H1 (cell line): ENCODE measurements at regions not wholly inside any gene's neighbourhood (a gene's known extent, or its start where the extent isn't known, plus 50 kb on each side); places are given as distances from the start of the nearest gene placed in this dataset.

Experiments
- CTCF ChIA-PET: fragments of 300-600 bp; sonication (Branson Sonifier 250); formaldehyde crosslinking; loops from one replicate; lab custom pipeline; 2021; ENCODE audit not compliant: partially characterized antibody; lab: Charles Lee
- POLR2A ChIA-PET: fragments of 300-600 bp; sonication (Branson Sonifier 250); formaldehyde crosslinking; loops from one replicate; lab custom pipeline; 2021; ENCODE audit warnings: inconsistent platforms; ENCODE audit not compliant: partially characterized antibody; lab: Charles Lee
- DNase-seq, 2 experiments: peaks; one replicate each; pipeline versions ENCODE4 v3.0.0 to v3.0.0-alpha.2; 2010 to 2022; ENCODE audit warnings: low spot score in 2 of 2, low read depth in 1 of 2, mixed read lengths in 1 of 2
- FAIRE-seq: peaks from 2 replicates; lab custom pipeline; 2011; peaks lifted over from hg19 to GRCh38; lab: Jason Lieb, UNC
- H2AFZ ChIP-seq: 2 replicates; pipeline ENCODE4 v1.8.1; 2012; ENCODE audit warnings: low read length, inconsistent platforms
- H2AK5ac ChIP-seq: 2 replicates; pipeline ENCODE4 v1.6.1; 2013; ENCODE audit warnings: low read depth, low read length
- H2BK120ac ChIP-seq: replicated peaks from 2 replicates; pipeline ENCODE3; 2013; ENCODE audit warnings: low read depth, low read length, inconsistent platforms
- H2BK12ac ChIP-seq: 2 replicates; pipeline ENCODE4 v1.6.1; 2013; ENCODE audit warnings: low read depth, low read length
- H2BK15ac ChIP-seq: 2 replicates; pipeline ENCODE4 v1.6.1; 2013; ENCODE audit warnings: low read length
- H2BK20ac ChIP-seq: 2 replicates; pipeline ENCODE4 v1.6.1; 2013; ENCODE audit warnings: low read length
- H2BK5ac ChIP-seq: 2 replicates; pipeline ENCODE4 v1.6.1; 2013; ENCODE audit warnings: low read depth, low read length
- H3K14ac ChIP-seq: 2 replicates; pipeline ENCODE4 v1.6.1; 2013; ENCODE audit warnings: inconsistent platforms; ENCODE audit not compliant: insufficient read length
- H3K18ac ChIP-seq: 2 replicates; pipeline ENCODE4 v1.6.1; 2013; ENCODE audit warnings: low read length; ENCODE audit errors: extremely low read depth
- H3K23ac ChIP-seq: 2 replicates; pipeline ENCODE4 v1.6.1; 2013; ENCODE audit warnings: inconsistent platforms; ENCODE audit not compliant: insufficient read length
- H3K23me2 ChIP-seq: 2 replicates; pipeline ENCODE4 v1.6.1; 2013; ENCODE audit warnings: low read depth, low read length
- H3K27ac ChIP-seq: 2 replicates; pipeline ENCODE4 v1.6.1; 2011; ENCODE audit warnings: low read depth, low read length, inconsistent platforms
- H3K27me3 ChIP-seq, 4 experiments: replicated peaks in 1 of 4; 1 replicate in 1 of 4; 2 replicates in 3 of 4; pipeline versions ENCODE4 v1.6.1 to v1.8.1; 2011 to 2013; ENCODE audit warnings: low read length in 3 of 4, mild to moderate bottlenecking in 3 of 4, inconsistent platforms in 2 of 4, mixed read lengths in 2 of 4, moderate library complexity in 1 of 4; ENCODE audit not compliant: control insufficient read depth in 3 of 4, insufficient read depth in 3 of 4; ENCODE audit errors: extremely low read depth in 1 of 4
- H3K36me3 ChIP-seq, 4 experiments: 2 replicates each; pipeline versions ENCODE4 v1.6.1 to v1.8.1; 2011 to 2013; ENCODE audit warnings: mild to moderate bottlenecking in 4 of 4, low read length in 3 of 4, moderate library complexity in 2 of 4, control low read depth in 1 of 4, inconsistent platforms in 1 of 4; ENCODE audit not compliant: insufficient read depth in 4 of 4, control insufficient read depth in 2 of 4
- H3K4ac ChIP-seq: replicated peaks from 2 replicates; pipeline ENCODE3; 2013; ENCODE audit warnings: low read length, low read depth, mixed read lengths, inconsistent platforms; ENCODE audit not compliant: insufficient read length
- H3K4me1 ChIP-seq, 4 experiments: replicated peaks in 1 of 4; 1 replicate in 1 of 4; 2 replicates in 3 of 4; pipeline versions ENCODE4 v1.6.1 to v1.8.1; 2011 to 2013; ENCODE audit warnings: low read length in 3 of 4, inconsistent platforms in 2 of 4, mixed read lengths in 1 of 4; ENCODE audit not compliant: insufficient read depth in 4 of 4, control insufficient read depth in 3 of 4
- H3K4me2 ChIP-seq, 2 experiments: 2 replicates each; pipeline versions ENCODE4 v1.6.1 to v1.8.1; 2011 to 2013; ENCODE audit warnings: low read depth in 2 of 2, low read length in 2 of 2, control low read depth in 1 of 2, inconsistent platforms in 1 of 2, mild to moderate bottlenecking in 1 of 2; ENCODE audit not compliant: insufficient read depth in 1 of 2
- H3K4me3 ChIP-seq, 4 experiments: fragments of 200-600, 300-600 bp in 1 of 4; sonication (generic), shearing (Covaris generic), sonication (Bioruptor Twin) in 1 of 4; 2 replicates each; pipeline versions ENCODE4 v1.5.1 to v1.8.1; 2011 to 2016; ENCODE audit warnings: low read length in 4 of 4, low read depth in 3 of 4, control low read depth in 2 of 4, inconsistent platforms in 2 of 4, mild to moderate bottlenecking in 2 of 4, mixed read lengths in 1 of 4, moderate library complexity in 1 of 4; ENCODE audit not compliant: insufficient read depth in 2 of 4; ENCODE audit errors: extremely low read depth in 1 of 4
- H3K56ac ChIP-seq: replicated peaks from 2 replicates; pipeline ENCODE3; 2013; ENCODE audit warnings: low read depth, mild to moderate bottlenecking, mixed read lengths, low read length, inconsistent platforms; ENCODE audit not compliant: insufficient read length
- H3K79me1 ChIP-seq: 2 replicates; pipeline ENCODE4 v1.6.1; 2013; ENCODE audit warnings: low read depth, low read length, control low read depth
- H3K79me2 ChIP-seq, 2 experiments: 2 replicates each; pipeline versions ENCODE4 v1.6.1 to v1.8.1; 2012 to 2013; ENCODE audit warnings: low read length in 2 of 2, mild to moderate bottlenecking in 2 of 2, inconsistent platforms in 1 of 2; ENCODE audit not compliant: insufficient read depth in 2 of 2, control insufficient read depth in 1 of 2
- H3K9ac ChIP-seq, 4 experiments: replicated peaks in 1 of 4; 1 replicate in 1 of 4; 2 replicates in 3 of 4; pipeline versions ENCODE4 v1.6.1 to v1.8.1; 2011 to 2013; ENCODE audit warnings: low read depth in 3 of 4, low read length in 3 of 4, control low read depth in 2 of 4, mild to moderate bottlenecking in 2 of 4, moderate library complexity in 2 of 4, inconsistent platforms in 1 of 4; ENCODE audit errors: extremely low read depth in 1 of 4
- H3K9me3 ChIP-seq, 2 experiments: 2 replicates each; pipeline versions ENCODE4 v1.6.1 to v1.8.1; 2012 to 2013; ENCODE audit warnings: mild to moderate bottlenecking in 2 of 2, moderate library complexity in 2 of 2, control low read depth in 1 of 2, inconsistent platforms in 1 of 2, low read depth in 1 of 2, low read length in 1 of 2, mixed read lengths in 1 of 2; ENCODE audit not compliant: insufficient read depth in 2 of 2
- H4K20me1 ChIP-seq, 2 experiments: replicated peaks in 1 of 2; 2 replicates each; pipeline versions ENCODE3 to v1.8.1; 2011 to 2013; ENCODE audit warnings: inconsistent platforms in 2 of 2, low read length in 2 of 2, mild to moderate bottlenecking in 1 of 2; ENCODE audit not compliant: insufficient read depth in 2 of 2, control insufficient read depth in 1 of 2
- H4K5ac ChIP-seq: 2 replicates; pipeline ENCODE4 v1.6.1; 2013; ENCODE audit warnings: low read length, low read depth, mixed read lengths, inconsistent platforms; ENCODE audit not compliant: insufficient read length
- H4K8ac ChIP-seq: 2 replicates; pipeline ENCODE4 v1.8.0; 2013; ENCODE audit warnings: mild to moderate bottlenecking, moderate library complexity, low read length, inconsistent platforms; ENCODE audit not compliant: insufficient read depth; ENCODE audit errors: extremely low read depth
- H4K91ac ChIP-seq: replicated peaks from 2 replicates; pipeline ENCODE3; 2013; ENCODE audit warnings: low read length, mixed read lengths, inconsistent platforms; ENCODE audit not compliant: insufficient read length
- CHD2 ChIP-seq: IDR thresholded peaks from 2 replicates; pipeline ENCODE4 v1.6.1; 2012; ENCODE audit warnings: low read length, improper control_type of control experiment
- CREB1 ChIP-seq: IDR thresholded peaks from 2 replicates; pipeline ENCODE4 v1.6.1; 2012; ENCODE audit warnings: inconsistent platforms
- MAFK ChIP-seq: IDR thresholded peaks from 2 replicates; pipeline ENCODE4 v1.6.1; 2012; ENCODE audit warnings: low read depth, mild to moderate bottlenecking, improper control_type of control experiment, low read length
- PHF8 ChIP-seq: fragments of 200-600 bp; sonication (generic); conservative IDR thresholded peaks from 2 replicates; pipeline ENCODE4 v1.7.1; 2012; ENCODE audit warnings: low read depth, mild to moderate bottlenecking, inconsistent platforms, low read length, moderate library complexity
- POU5F1 ChIP-seq: IDR thresholded peaks from 2 replicates; pipeline ENCODE4 v1.6.1; 2011; ENCODE audit warnings: low read depth, mild to moderate bottlenecking, low read length, moderate library complexity
- SIN3A ChIP-seq, 2 experiments: IDR thresholded peaks in 1 of 2; conservative IDR thresholded peaks in 1 of 2; 2 replicates each; pipeline ENCODE4 v1.6.1; 2011 to 2012; ENCODE audit warnings: low read length in 2 of 2, improper control_type of control experiment in 1 of 2, low read depth in 1 of 2, mild to moderate bottlenecking in 1 of 2
- SIRT6 ChIP-seq: IDR thresholded peaks from one replicate; pipeline ENCODE4 v1.7.1; 2012; ENCODE audit warnings: low read length, inconsistent platforms
- SIX5 ChIP-seq: IDR thresholded peaks from 2 replicates; pipeline ENCODE4 v1.6.1; 2011; ENCODE audit warnings: mild to moderate bottlenecking, low read depth, low read length
- SP1 ChIP-seq: IDR thresholded peaks from 2 replicates; pipeline ENCODE4 v1.6.1; 2011; ENCODE audit warnings: low read depth, low read length
- TAF1 ChIP-seq: IDR thresholded peaks from 2 replicates; pipeline ENCODE4 v1.6.1; 2011; ENCODE audit warnings: mild to moderate bottlenecking, low read depth, low read length
- TBP ChIP-seq: IDR thresholded peaks from 2 replicates; pipeline ENCODE4 v1.6.1; 2011; ENCODE audit warnings: low read depth, low read length, improper control_type of control experiment
- WGBS, 2 experiments: shearing (Covaris generic) in 1 of 2; methylation state at CpG; one replicate each; pipeline versions ENCODE4 v1.1.6 to v1.1.7; 2013 to 2015; ENCODE audit warnings: low lambda C conversion rate in 2 of 2, mixed read lengths in 2 of 2, inconsistent platforms in 1 of 2, low coverage in 1 of 2, missing lambda C conversion rate in 1 of 2; ENCODE audit not compliant: insufficient replicate concordance in 2 of 2, insufficient coverage in 1 of 2, insufficient read length in 1 of 2; ENCODE audit errors: extremely low coverage in 1 of 2, missing lambda C conversion rate in 1 of 2; 5-methylcytosine and 5-hydroxymethylcytosine counted together
- TF ChIP-seq, protein P1 (sequence below): IDR thresholded peaks from 2 replicates; pipeline ENCODE4 v1.6.1; 2012; ENCODE audit warnings: inconsistent platforms
- TF ChIP-seq, protein P2 (sequence below), 3 experiments: IDR thresholded peaks; 1 replicate in 2 of 3; 2 replicates in 1 of 3; pipeline versions ENCODE4 v1.5.1 to v1.6.1; 2011; ENCODE audit warnings: low read length in 3 of 3, mild to moderate bottlenecking in 3 of 3, inconsistent platforms in 2 of 3, low read depth in 1 of 3, moderate library complexity in 1 of 3; ENCODE audit not compliant: insufficient read depth in 1 of 3; ENCODE audit errors: control extremely low read depth in 1 of 3

DNA sequence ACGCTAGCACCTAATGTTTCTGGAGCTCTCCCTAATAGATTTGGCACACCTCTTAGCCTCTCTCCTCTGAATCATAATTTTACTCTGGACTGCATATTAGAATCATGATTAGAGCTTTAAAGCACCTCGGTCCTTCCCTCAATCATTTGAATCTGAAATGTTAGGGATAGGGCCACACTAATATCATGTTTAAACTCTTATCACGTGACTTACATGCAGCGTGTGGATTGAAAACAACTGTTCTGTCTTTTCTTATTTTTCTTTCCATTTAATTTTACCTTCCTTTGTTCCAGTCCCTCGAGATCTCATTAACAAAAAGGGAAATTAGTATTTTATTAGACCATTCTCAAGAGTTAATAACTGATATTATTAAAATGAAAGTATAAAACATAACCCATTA lies 762.5 kb upstream of the FLRT2 start:
- Histone ChIP-seq H3K79me2 (no peaks in the 10 kb centered on the region), H4K5ac (no peak overlapping the region), H4K8ac (no peak overlapping the region), H2BK15ac (no peak overlapping the region), H3K4me3 (no peak overlapping the region), H4K91ac (no peak overlapping the region), H3K56ac (no peak overlapping the region), H4K20me1 (no peaks in the 10 kb centered on the region), H3K4me2 (no peak overlapping the region), H3K18ac (no peak overlapping the region), H3K36me3 (no peaks in the 10 kb centered on the region), H3K27me3 (no peaks in the 10 kb centered on the region), H3K27ac (no peak overlapping the region), H3K14ac (no peak overlapping the region), H3K23ac (no peak overlapping the region), H3K9ac (no peak overlapping the region), H3K4me1 (no peaks in the 10 kb centered on the region), H2BK5ac (no peak overlapping the region), H2BK20ac (no peak overlapping the region), H2BK12ac (no peak overlapping the region), H3K4ac (no peak overlapping the region), H3K79me1 (no peaks in the 10 kb centered on the region), H3K23me2 (no peaks in the 10 kb centered on the region), H2BK120ac (no peak overlapping the region), H2AK5ac (no peak overlapping the region), H3K9me3 (peaks cover 0 to 7% of the 10 kb centered on the region in 2 experiments; a peak in 3 of 4 replicates), H2AFZ (no peak overlapping the region)
- WGBS, 2 experiments = 87% methylated on average over 5 of the region's 5 CpGs; no CpG with 5 or more reads in 1 of the 2 experiments
- FAIRE-seq = no peak
- DNase-seq = no peak
- CTCF ChIA-PET = no interaction called here
- POLR2A ChIA-PET = no interaction called here
- no peak for TF ChIP-seq MAFK
- TF ChIP-seq TBP = no peak
- no peak for TF ChIP-seq SP1
- TF ChIP-seq SIN3A (conservative IDR thresholded peaks at IDR 0.05 in 1 of 2, IDR thresholded peaks at IDR 0.05 in 1 of 2; ENCODE audit: low read depth in 1 of 2, low read length in 2 of 2) = no peak
- TF ChIP-seq CHD2 = no peak
- TF ChIP-seq, protein P1, sequence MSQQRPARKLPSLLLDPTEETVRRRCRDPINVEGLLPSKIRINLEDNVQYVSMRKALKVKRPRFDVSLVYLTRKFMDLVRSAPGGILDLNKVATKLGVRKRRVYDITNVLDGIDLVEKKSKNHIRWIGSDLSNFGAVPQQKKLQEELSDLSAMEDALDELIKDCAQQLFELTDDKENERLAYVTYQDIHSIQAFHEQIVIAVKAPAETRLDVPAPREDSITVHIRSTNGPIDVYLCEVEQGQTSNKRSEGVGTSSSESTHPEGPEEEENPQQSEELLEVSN = no peak
- no peak for TF ChIP-seq SIX5
- TF ChIP-seq, protein P2, sequence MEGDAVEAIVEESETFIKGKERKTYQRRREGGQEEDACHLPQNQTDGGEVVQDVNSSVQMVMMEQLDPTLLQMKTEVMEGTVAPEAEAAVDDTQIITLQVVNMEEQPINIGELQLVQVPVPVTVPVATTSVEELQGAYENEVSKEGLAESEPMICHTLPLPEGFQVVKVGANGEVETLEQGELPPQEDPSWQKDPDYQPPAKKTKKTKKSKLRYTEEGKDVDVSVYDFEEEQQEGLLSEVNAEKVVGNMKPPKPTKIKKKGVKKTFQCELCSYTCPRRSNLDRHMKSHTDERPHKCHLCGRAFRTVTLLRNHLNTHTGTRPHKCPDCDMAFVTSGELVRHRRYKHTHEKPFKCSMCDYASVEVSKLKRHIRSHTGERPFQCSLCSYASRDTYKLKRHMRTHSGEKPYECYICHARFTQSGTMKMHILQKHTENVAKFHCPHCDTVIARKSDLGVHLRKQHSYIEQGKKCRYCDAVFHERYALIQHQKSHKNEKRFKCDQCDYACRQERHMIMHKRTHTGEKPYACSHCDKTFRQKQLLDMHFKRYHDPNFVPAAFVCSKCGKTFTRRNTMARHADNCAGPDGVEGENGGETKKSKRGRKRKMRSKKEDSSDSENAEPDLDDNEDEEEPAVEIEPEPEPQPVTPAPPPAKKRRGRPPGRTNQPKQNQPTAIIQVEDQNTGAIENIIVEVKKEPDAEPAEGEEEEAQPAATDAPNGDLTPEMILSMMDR (IDR thresholded peaks at IDR 0.05; ENCODE audit: control extremely low read depth in 1 of 3, insufficient read depth in 1 of 3, low read depth in 1 of 3, low read length in 3 of 3) = no peak
- no peak for TF ChIP-seq TAF1
- TF ChIP-seq PHF8 = no peak
- no peak for TF ChIP-seq SIRT6
- TF ChIP-seq POU5F1 = no peak
- TF ChIP-seq CREB1 = no peak
